Peyer's patch (tissue), 4 donors: ENCODE measurements at regions not wholly inside any gene's neighbourhood (a gene's known extent, or its start where the extent isn't known, plus 50 kb on each side); places are given as distances from the start of the nearest gene placed in this dataset.

Experiments
- DNase-seq, 3 donors: peaks; one replicate each; pipeline ENCODE4 v3.0.0-alpha.2; 2017 to 2019
- H3K27ac ChIP-seq, 4 donors: fragments of 200-600 bp; sonication (generic); one replicate each; pipeline ENCODE4 v1.5.1; 2016 to 2019
- H3K27me3 ChIP-seq, 2 donors: fragments of 200-600 bp; sonication (generic); one replicate each; pipeline ENCODE4 v1.5.1; 2019
- H3K36me3 ChIP-seq, 3 donors: fragments of 200-600 bp; sonication (generic); one replicate each; pipeline ENCODE4 v1.5.1; 2016 to 2019
- H3K4me1 ChIP-seq, 4 donors: fragments of 200-600 bp; sonication (generic); one replicate each; pipeline ENCODE4 v1.5.1; 2016 to 2019
- H3K4me3 ChIP-seq, 4 donors: fragments of 200-600 bp; sonication (generic); 1 replicate in 3 of 4; 2 replicates in 1 of 4; pipeline ENCODE4 v1.5.1; 2016 to 2019; ENCODE audit warnings: mild to moderate bottlenecking in 1 of 4
- H3K9me3 ChIP-seq, 4 donors: fragments of 200-600 bp; sonication (generic); one replicate each; pipeline ENCODE4 v1.5.1; 2016 to 2019; ENCODE audit warnings: mild to moderate bottlenecking in 1 of 4
- CTCF ChIP-seq, 6 experiments: fragments of 450-650 bp in 4 of 6; fragments of 200-600 bp in 2 of 6; sonication (generic) in 1 of 6; IDR thresholded peaks; one replicate each; pipeline ENCODE4 v1.5.1; 2017 to 2019; ENCODE audit warnings: antibody characterized with exemption in 6 of 6, mild to moderate bottlenecking in 3 of 6, moderate library complexity in 1 of 6
- POLR2A ChIP-seq, 2 donors: fragments of 450-650 bp; IDR thresholded peaks; one replicate each; pipeline ENCODE4 v1.5.1; 2017; ENCODE audit warnings: antibody characterized with exemption in 2 of 2, mild to moderate bottlenecking in 2 of 2, moderate library complexity in 2 of 2

GRCh38 chr6:17047889-17048288, 54.0 kb upstream of the STMND1 start:
- no peaks in the 10 kb centered on the region for H3K4me1 ChIP-seq
- no peaks in the 10 kb centered on the region for H3K27me3 ChIP-seq
- DNase-seq: no peak
- H3K9me3 ChIP-seq: no peaks in the 10 kb centered on the region
- TF ChIP-seq POLR2A (IDR thresholded peaks at IDR 0.05): no peak
- TF ChIP-seq CTCF (IDR thresholded peaks at IDR 0.05): no peak
- H3K4me3 ChIP-seq: no peak overlapping the region
- H3K27ac ChIP-seq: no peak overlapping the region
- no peaks in the 10 kb centered on the region for H3K36me3 ChIP-seq

- DNase-seq: no peak
- no peaks in the 10 kb centered on the region for H3K27me3 ChIP-seq
- H3K9me3 ChIP-seq: no peaks in the 10 kb centered on the region
- no peaks in the 10 kb centered on the region for H3K36me3 ChIP-seq
- no peaks in the 10 kb centered on the region for H3K4me1 ChIP-seq
- no peak for TF ChIP-seq POLR2A (IDR thresholded peaks at IDR 0.05)
- no peak for TF ChIP-seq CTCF (IDR thresholded peaks at IDR 0.05)
- no peak overlapping the region for H3K27ac ChIP-seq
- no peak overlapping the region for H3K4me3 ChIP-seq
These were observed 56.1 kb upstream of the STMND1 start for GRCh38 chr6:17045581-17046322.

- no peaks in the 10 kb centered on the region for H3K4me1 ChIP-seq
- H3K9me3 ChIP-seq: no peaks in the 10 kb centered on the region
- no peaks in the 10 kb centered on the region for H3K27me3 ChIP-seq
- DNase-seq: no peak
- H3K36me3 ChIP-seq: no peaks in the 10 kb centered on the region
- H3K27ac ChIP-seq: no peak overlapping the region
- H3K4me3 ChIP-seq: no peak overlapping the region
- TF ChIP-seq POLR2A (IDR thresholded peaks at IDR 0.05): no peak
- TF ChIP-seq CTCF (IDR thresholded peaks at IDR 0.05): no peak
These were observed 58.7 kb upstream of the STMND1 start for GRCh38 chr6:17043148-17043522.

GRCh38 chr6:17042422-17043147, 59.3 kb upstream of the STMND1 start:
- H3K27ac ChIP-seq: no peak overlapping the region
- no peak for TF ChIP-seq POLR2A (IDR thresholded peaks at IDR 0.05)
- no peak for TF ChIP-seq CTCF (IDR thresholded peaks at IDR 0.05)
- H3K36me3 ChIP-seq: no peaks in the 10 kb centered on the region
- no peak for DNase-seq
- H3K4me3 ChIP-seq: no peak overlapping the region
- H3K4me1 ChIP-seq: no peaks in the 10 kb centered on the region
- no peaks in the 10 kb centered on the region for H3K27me3 ChIP-seq
- H3K9me3 ChIP-seq: no peaks in the 10 kb centered on the region

DNA sequence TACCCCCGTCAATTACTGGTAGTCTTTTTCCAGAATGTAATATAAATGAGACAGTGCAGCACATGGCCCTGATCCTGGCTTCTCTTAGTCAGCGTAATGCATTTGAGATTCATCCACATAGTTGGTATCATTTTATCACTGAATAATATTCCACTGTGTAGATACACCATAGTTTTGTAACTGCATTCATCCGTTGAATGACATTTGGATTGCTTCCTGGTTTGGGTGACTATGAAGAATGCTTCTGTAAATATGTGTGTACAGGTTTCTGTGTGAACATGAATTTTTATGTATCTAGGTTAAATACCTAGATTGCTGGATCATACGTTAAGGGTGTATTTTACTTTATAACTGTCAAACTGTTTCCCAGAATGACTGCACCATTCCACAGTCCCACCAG, 62.6 kb upstream of the STMND1 start:
- no peaks in the 10 kb centered on the region for H3K4me1 ChIP-seq
- no peak overlapping the region for H3K4me3 ChIP-seq
- TF ChIP-seq POLR2A (IDR thresholded peaks at IDR 0.05): no peak
- TF ChIP-seq CTCF (IDR thresholded peaks at IDR 0.05): no peak
- H3K27ac ChIP-seq: no peak overlapping the region
- no peaks in the 10 kb centered on the region for H3K27me3 ChIP-seq
- no peaks in the 10 kb centered on the region for H3K36me3 ChIP-seq
- no peak for DNase-seq
- H3K9me3 ChIP-seq: no peaks in the 10 kb centered on the region
